GM12878 (cell line): ENCODE measurements at regions not wholly inside any gene's neighbourhood (a gene's known extent, or its start where the extent isn't known, plus 50 kb on each side); places are given as distances from the start of the nearest gene placed in this dataset.

Experiments used
- ATAC-seq: fragments of 200-7000 bp; cut with Tn5 transposase; 3 replicates; pipeline ENCODE4 v1.9.1; 2020; ENCODE audit warnings: mild to moderate bottlenecking, moderate library complexity
- BruUV-seq: library from RNA; stranded (reverse); fragments of 400-500 nt; replicated peaks from 2 replicates; lab custom pipeline; 2021; lab: Mats Ljungman, UMichigan
- CTCF ChIA-PET: fragments of 300-600 bp; sonication (Branson Sonifier 250); formaldehyde crosslinking; extraction: SDS; loops from one replicate; lab custom pipeline; 2021; ENCODE audit warnings: inconsistent platforms; lab: Yijun Ruan, JAX
- POLR2A ChIA-PET: fragments of 350-600 bp; formaldehyde crosslinking; extraction: SDS; loops from one replicate; lab custom pipeline; 2021; ENCODE audit warnings: inconsistent platforms; lab: Charles Lee
- RAD21 ChIA-PET: fragments of 300-600 bp; sonication (Branson Sonifier 250); formaldehyde crosslinking; loops from one replicate; lab custom pipeline; 2023; ENCODE audit warnings: antibody characterized with exemption; ENCODE audit not compliant: unreplicated experiment; lab: Charles Lee
- SMC1A ChIA-PET: fragments of 300-600 bp; sonication (Branson Sonifier 250); formaldehyde crosslinking; loops from one replicate; lab custom pipeline; 2023; ENCODE audit not compliant: unreplicated experiment, uncharacterized antibody; lab: Charles Lee
- DNase-seq: peaks from one replicate; pipeline ENCODE4 v3.0.0-alpha.2; 2011; ENCODE audit warnings: low read depth, low spot score
- FAIRE-seq: peaks from 3 replicates; lab custom pipeline; 2011; peaks lifted over from hg19 to GRCh38; lab: Jason Lieb, UNC
- H2AFZ ChIP-seq: 2 replicates; pipeline ENCODE4 v1.6.0; 2011; ENCODE audit warnings: low read depth, low read length, control low read depth; ENCODE audit not compliant: control insufficient read depth
- H3K27ac ChIP-seq: 2 replicates; pipeline ENCODE4 v1.5.1; 2011; ENCODE audit warnings: control low read depth; ENCODE audit not compliant: control insufficient read depth, insufficient read depth
- H3K27me3 ChIP-seq, 2 experiments: replicated peaks in 1 of 2; 2 replicates each; pipeline versions ENCODE4 v1.6.0 to v1.6.1; 2011; ENCODE audit warnings: low read length in 1 of 2; ENCODE audit not compliant: control insufficient read depth in 2 of 2, insufficient read depth in 2 of 2
- H3K36me3 ChIP-seq, 2 experiments: 2 replicates each; pipeline ENCODE4 v1.5.1; 2011; ENCODE audit warnings: low read length in 1 of 2; ENCODE audit not compliant: control insufficient read depth in 2 of 2, insufficient read depth in 2 of 2
- H3K4me1 ChIP-seq: 2 replicates; pipeline ENCODE4 v1.6.1; 2011; ENCODE audit warnings: mild to moderate bottlenecking, low read length, moderate library complexity, mixed read lengths; ENCODE audit not compliant: control insufficient read depth, insufficient read depth
- H3K4me2 ChIP-seq: 2 replicates; pipeline ENCODE4 v1.6.0; 2011; ENCODE audit warnings: control low read depth; ENCODE audit not compliant: control insufficient read depth, insufficient read depth
- H3K4me3 ChIP-seq: fragments of 200-600 bp; sonication (generic); 2 replicates; pipeline ENCODE4 v1.5.1; 2016
- H3K79me2 ChIP-seq: 2 replicates; pipeline ENCODE4 v1.6.0; 2011; ENCODE audit warnings: low read length; ENCODE audit not compliant: control insufficient read depth, insufficient read depth
- H3K9ac ChIP-seq: 2 replicates; pipeline ENCODE4 v1.8.0; 2011; ENCODE audit warnings: low read length, control low read depth, mixed read lengths; ENCODE audit not compliant: control insufficient read depth, insufficient read depth
- H3K9me3 ChIP-seq: replicated peaks from 3 replicates; pipeline ENCODE4 v1.5.1; 2011; ENCODE audit warnings: mild to moderate bottlenecking, low read length; ENCODE audit not compliant: control insufficient read depth, insufficient read depth
- H4K20me1 ChIP-seq: 2 replicates; pipeline ENCODE4 v1.6.0; 2011; ENCODE audit not compliant: control insufficient read depth, insufficient read depth
- NBN ChIP-seq: fragments of 450-650 bp; IDR thresholded peaks from 2 replicates; pipeline ENCODE4 v1.6.1; 2016
- NR2C1 ChIP-seq: fragments of 450-650 bp; IDR thresholded peaks from 2 replicates; pipeline ENCODE4 v1.6.1; 2017; ENCODE audit warnings: antibody characterized with exemption, mild to moderate bottlenecking, moderate library complexity
- POLR2AphosphoS5 ChIP-seq: IDR thresholded peaks from 2 replicates; pipeline ENCODE4 v1.6.1; 2011; ENCODE audit warnings: mild to moderate bottlenecking, low read length, inconsistent platforms
- RAD51 ChIP-seq: fragments of 450-650 bp; IDR thresholded peaks from 2 replicates; pipeline ENCODE4 v1.6.1; 2016; ENCODE audit warnings: moderate library complexity, mild to moderate bottlenecking, inconsistent platforms
- ZNF207 ChIP-seq: fragments of 450-650 bp; IDR thresholded peaks from 2 replicates; pipeline ENCODE4 v1.6.1; 2014; ENCODE audit warnings: antibody characterized with exemption, mild to moderate bottlenecking, borderline replicate concordance
- WGBS: methylation state at CpG from one replicate; pipeline ENCODE4 v1.1.6; 2016; ENCODE audit warnings: low lambda C conversion rate; ENCODE audit not compliant: insufficient replicate concordance, insufficient coverage; ENCODE audit errors: missing lambda C conversion rate; 5-methylcytosine and 5-hydroxymethylcytosine counted together
- in situ Hi-C: fragments of 300-500 bp; cut with MboI; formaldehyde crosslinking; loops from 9 replicates; pipeline ENCODE4 v1.14.3; 2018; ENCODE audit warnings: mixed read lengths
- intact Hi-C: fragments of 100-400 bp; cut with micrococcal nuclease; formaldehyde crosslinking; loops from one replicate; pipeline ENCODE4 v1.14.2; 2022; ENCODE audit not compliant: unreplicated experiment
- TF ChIP-seq, protein P1 (sequence below): IDR thresholded peaks from 2 replicates; pipeline ENCODE4 v1.6.1; 2012; ENCODE audit warnings: low read length, inconsistent platforms
- TF ChIP-seq, protein P2 (sequence below): fragments of 450-650 bp; formaldehyde crosslinking; IDR thresholded peaks from 2 replicates; pipeline ENCODE4 v1.4.0; 2022; ENCODE audit warnings: mild to moderate bottlenecking, moderate library complexity

DNA sequence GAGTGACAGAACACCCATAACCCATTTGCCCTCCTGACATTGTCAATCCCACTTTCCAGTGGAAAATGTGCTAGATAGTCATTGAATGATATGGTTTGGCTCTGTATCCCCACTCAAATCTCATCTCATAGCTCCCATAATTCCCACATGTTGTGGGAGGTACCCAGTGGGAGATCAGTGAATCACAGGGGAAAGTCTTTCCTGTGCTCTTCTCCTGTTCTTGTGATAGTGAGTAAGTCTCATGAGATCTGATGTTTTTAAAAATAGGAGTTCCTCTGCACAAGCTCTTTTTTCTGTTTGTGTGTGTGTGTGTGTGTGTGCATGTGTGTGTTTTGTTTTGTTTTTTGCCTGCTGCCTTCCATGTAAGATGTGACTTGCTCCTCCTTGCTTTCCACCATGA is 191.7 kb downstream of the ARRDC4 start:
- ChIA-PET RAD21 (no interaction called here), CTCF (no interaction called here), POLR2A (no interaction called here), SMC1A (no interaction called here)
- BruUV-seq, result no TSS peak
- Histone ChIP-seq H4K20me1 (no peaks in the 10 kb centered on the region), H3K4me1 (no peaks in the 10 kb centered on the region), H3K4me2 (no peak overlapping the region), H3K9me3 (no peaks in the 10 kb centered on the region), H3K9ac (no peak overlapping the region), H3K27ac (no peak overlapping the region), H3K4me3 (no peak overlapping the region), H3K27me3 (no peaks in the 10 kb centered on the region), H3K79me2 (no peaks in the 10 kb centered on the region), H2AFZ (no peak overlapping the region), H3K36me3 (no peaks in the 10 kb centered on the region)
- no peak for DNase-seq
- no peak for FAIRE-seq
- ATAC-seq, result no peak
- in situ Hi-C loops, result no loop called here
- no peak for TF ChIP-seq NR2C1
- intact Hi-C loops, result no loop called here

DNA sequence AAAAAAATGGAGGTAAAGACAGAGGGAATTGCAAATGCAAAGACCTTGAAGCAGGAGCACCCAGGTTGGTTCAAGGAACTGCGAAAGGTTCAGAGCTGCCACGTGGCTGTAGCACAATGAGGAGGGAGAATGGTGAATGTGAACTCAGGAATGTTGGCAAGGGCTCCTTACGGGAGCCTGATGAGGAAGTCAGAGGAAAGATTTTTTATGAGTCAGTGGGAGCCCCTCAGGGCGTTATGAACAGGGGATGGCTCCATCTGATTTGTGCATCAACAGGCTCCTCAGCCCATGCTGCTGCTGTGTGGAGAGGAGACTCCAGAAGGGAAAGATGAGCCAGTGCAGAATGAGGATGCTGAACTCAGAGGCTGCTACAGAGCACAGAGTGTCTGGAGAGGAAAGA is 194.4 kb downstream of the ARRDC4 start:
- H3K4me1 ChIP-seq, result no peaks in the 10 kb centered on the region
- H3K27ac ChIP-seq, result no peak overlapping the region
- H2AFZ ChIP-seq, result no peak overlapping the region
- H4K20me1 ChIP-seq, result no peaks in the 10 kb centered on the region
- no peaks in the 10 kb centered on the region for H3K36me3 ChIP-seq
- ATAC-seq (no peak), FAIRE-seq (no peak), DNase-seq (no peak)
- H3K27me3 ChIP-seq, result no peaks in the 10 kb centered on the region
- ChIA-PET RAD21 (no interaction called here), CTCF (no interaction called here), POLR2A (no interaction called here), SMC1A (no interaction called here)
- H3K4me2 ChIP-seq, result no peak overlapping the region
- H3K79me2 ChIP-seq, result no peaks in the 10 kb centered on the region
- no peak overlapping the region for H3K4me3 ChIP-seq
- in situ Hi-C loops, result no loop called here
- no TSS peak for BruUV-seq
- TF ChIP-seq RAD51 (no peak), POLR2AphosphoS5 (no peak), NBN (no peak), ZNF207 (no peak)
- TF ChIP-seq, protein P1, sequence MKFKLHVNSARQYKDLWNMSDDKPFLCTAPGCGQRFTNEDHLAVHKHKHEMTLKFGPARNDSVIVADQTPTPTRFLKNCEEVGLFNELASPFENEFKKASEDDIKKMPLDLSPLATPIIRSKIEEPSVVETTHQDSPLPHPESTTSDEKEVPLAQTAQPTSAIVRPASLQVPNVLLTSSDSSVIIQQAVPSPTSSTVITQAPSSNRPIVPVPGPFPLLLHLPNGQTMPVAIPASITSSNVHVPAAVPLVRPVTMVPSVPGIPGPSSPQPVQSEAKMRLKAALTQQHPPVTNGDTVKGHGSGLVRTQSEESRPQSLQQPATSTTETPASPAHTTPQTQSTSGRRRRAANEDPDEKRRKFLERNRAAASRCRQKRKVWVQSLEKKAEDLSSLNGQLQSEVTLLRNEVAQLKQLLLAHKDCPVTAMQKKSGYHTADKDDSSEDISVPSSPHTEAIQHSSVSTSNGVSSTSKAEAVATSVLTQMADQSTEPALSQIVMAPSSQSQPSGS, result no peak
- TF ChIP-seq, protein P2, sequence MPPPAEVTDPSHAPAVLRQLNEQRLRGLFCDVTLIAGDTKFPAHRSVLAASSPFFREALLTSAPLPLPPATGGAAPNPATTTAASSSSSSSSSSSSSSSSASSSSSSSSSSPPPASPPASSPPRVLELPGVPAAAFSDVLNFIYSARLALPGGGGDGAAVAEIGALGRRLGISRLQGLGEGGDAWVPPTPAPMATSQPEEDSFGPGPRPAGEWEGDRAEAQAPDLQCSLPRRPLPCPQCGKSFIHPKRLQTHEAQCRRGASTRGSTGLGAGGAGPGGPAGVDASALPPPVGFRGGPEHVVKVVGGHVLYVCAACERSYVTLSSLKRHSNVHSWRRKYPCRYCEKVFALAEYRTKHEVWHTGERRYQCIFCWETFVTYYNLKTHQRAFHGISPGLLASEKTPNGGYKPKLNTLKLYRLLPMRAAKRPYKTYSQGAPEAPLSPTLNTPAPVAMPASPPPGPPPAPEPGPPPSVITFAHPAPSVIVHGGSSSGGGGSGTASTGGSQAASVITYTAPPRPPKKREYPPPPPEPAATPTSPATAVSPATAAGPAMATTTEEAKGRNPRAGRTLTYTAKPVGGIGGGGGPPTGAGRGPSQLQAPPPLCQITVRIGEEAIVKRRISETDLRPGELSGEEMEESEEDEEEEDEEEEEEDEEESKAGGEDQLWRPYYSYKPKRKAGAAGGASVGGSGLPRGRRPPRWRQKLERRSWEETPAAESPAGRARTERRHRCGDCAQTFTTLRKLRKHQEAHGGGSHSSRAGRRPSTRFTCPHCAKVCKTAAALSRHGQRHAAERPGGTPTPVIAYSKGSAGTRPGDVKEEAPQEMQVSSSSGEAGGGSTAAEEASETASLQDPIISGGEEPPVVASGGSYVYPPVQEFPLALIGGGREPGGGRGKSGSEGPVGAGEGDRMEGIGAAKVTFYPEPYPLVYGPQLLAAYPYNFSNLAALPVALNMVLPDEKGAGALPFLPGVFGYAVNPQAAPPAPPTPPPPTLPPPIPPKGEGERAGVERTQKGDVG (CRISPR knock-in tag), result no peak
- H3K9me3 ChIP-seq, result no peaks in the 10 kb centered on the region; the same call in 2 of the 3 replicates
- WGBS, result 0% methylated on average over 4 of the region's 4 CpGs
- H3K9ac ChIP-seq, result no peak overlapping the region
- intact Hi-C loops, result no loop called here
